Ascending aorta (tissue), 2 donors: ENCODE measurements at regions not wholly inside any gene's neighbourhood (a gene's known extent, or its start where the extent isn't known, plus 50 kb on each side); places are given as distances from the start of the nearest gene placed in this dataset.
"Not testable (repeated sequence)": the region's sequence is repeated elsewhere in the genome, so short reads cannot be mapped to it uniquely, and the experiment has no call there.

Experiments
- DNase-seq, 2 donors: peaks; one replicate each; pipeline ENCODE4 v3.0.0-alpha.2; 2019; ENCODE audit warnings: low spot score in 2 of 2
- H3K27ac ChIP-seq, 2 donors: fragments of 200-600 bp; sonication (generic); one replicate each; pipeline ENCODE4 v1.5.1; 2016 to 2017; ENCODE audit warnings: mild to moderate bottlenecking in 1 of 2
- H3K27me3 ChIP-seq: fragments of 200-600 bp; sonication (generic); one replicate; pipeline ENCODE4 v1.5.1; 2017
- H3K36me3 ChIP-seq, 2 donors: fragments of 200-600 bp; sonication (generic); one replicate each; pipeline ENCODE4 v1.5.1; 2016
- H3K4me1 ChIP-seq, 2 donors: fragments of 200-600 bp; sonication (generic); one replicate each; pipeline ENCODE4 v1.5.1; 2016 to 2017; ENCODE audit warnings: mild to moderate bottlenecking in 1 of 2
- H3K4me3 ChIP-seq, 2 donors: fragments of 200-600 bp; sonication (generic); one replicate each; pipeline ENCODE4 v1.5.1; 2016 to 2017; ENCODE audit warnings: mild to moderate bottlenecking in 1 of 2
- H3K9me3 ChIP-seq, 2 donors: fragments of 200-600 bp; sonication (generic); one replicate each; pipeline ENCODE4 v1.5.1; 2016
- intact Hi-C: fragments of 100-400 bp; cut with DNase I; formaldehyde crosslinking; loops from one replicate; pipeline ENCODE4 v1.15.1; 2023
- TF ChIP-seq, protein P1 (sequence below), 3 experiments: fragments of 200-600 bp in 2 of 3; fragments of 450-650 bp in 1 of 3; sonication (generic) in 2 of 3; IDR thresholded peaks; one replicate each; pipeline ENCODE4 v1.5.1; 2016 to 2019; ENCODE audit warnings: antibody characterized with exemption in 3 of 3, mild to moderate bottlenecking in 1 of 3, moderate library complexity in 1 of 3

DNA sequence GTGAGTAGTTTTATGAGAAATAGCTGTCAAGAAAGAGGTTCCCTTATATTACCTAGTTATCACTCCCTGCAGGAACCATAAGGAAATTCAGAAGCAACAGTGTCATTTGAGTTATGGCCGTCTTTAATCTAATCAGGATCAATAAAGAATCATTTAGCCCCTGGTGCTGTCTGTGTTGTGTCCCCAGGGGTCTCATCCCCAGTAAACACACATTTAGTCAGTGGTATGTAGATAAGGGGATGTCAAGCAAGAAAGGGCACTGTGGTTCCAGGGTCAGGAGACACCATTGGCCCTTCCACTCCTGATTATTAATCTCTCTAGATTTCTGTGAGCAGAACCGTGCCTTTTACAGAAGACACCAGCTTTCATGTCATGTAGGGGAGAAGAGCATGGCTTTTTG is 158.0 kb upstream of the SEMA6A start:
- DNase-seq: no peak
- Histone ChIP-seq H3K4me3 (no peak overlapping the region), H3K9me3 (no peaks in the 10 kb centered on the region), H3K36me3 (no peaks in the 10 kb centered on the region), H3K4me1 (peaks cover 0 to 5% of the 10 kb centered on the region in 2 donors), H3K27me3 (no peaks in the 10 kb centered on the region), H3K27ac (no peak overlapping the region)
- TF ChIP-seq, protein P1, sequence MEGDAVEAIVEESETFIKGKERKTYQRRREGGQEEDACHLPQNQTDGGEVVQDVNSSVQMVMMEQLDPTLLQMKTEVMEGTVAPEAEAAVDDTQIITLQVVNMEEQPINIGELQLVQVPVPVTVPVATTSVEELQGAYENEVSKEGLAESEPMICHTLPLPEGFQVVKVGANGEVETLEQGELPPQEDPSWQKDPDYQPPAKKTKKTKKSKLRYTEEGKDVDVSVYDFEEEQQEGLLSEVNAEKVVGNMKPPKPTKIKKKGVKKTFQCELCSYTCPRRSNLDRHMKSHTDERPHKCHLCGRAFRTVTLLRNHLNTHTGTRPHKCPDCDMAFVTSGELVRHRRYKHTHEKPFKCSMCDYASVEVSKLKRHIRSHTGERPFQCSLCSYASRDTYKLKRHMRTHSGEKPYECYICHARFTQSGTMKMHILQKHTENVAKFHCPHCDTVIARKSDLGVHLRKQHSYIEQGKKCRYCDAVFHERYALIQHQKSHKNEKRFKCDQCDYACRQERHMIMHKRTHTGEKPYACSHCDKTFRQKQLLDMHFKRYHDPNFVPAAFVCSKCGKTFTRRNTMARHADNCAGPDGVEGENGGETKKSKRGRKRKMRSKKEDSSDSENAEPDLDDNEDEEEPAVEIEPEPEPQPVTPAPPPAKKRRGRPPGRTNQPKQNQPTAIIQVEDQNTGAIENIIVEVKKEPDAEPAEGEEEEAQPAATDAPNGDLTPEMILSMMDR (IDR thresholded peaks at IDR 0.05): no peak
- intact Hi-C loops: no loop called here

DNA sequence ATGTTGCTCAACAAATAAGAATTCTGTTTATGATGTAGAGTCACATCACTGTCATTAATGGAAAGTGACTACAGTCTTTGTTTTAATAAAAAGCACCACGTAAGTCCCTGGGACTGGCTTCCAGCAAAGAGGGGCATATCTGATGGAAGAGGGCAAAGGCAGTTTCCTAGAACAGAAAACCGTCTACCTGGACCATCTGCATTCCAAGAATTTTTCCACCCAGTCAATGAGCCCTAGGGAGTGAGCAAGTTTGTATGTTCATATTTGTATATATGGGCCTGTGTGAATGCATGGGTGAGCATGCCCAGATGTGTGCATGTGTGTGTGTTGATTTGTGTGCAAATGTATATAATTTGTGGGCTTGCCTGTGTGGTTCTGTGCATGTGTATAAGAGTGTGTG is 156.8 kb upstream of the SEMA6A start:
- Histone ChIP-seq H3K27me3 (no peaks in the 10 kb centered on the region), H3K9me3 (no peaks in the 10 kb centered on the region), H3K4me3 (no peak overlapping the region), H3K27ac (no peak overlapping the region), H3K36me3 (no peaks in the 10 kb centered on the region), H3K4me1 (peaks cover 0 to 5% of the 10 kb centered on the region in 2 donors)
- intact Hi-C loops: no loop called here
- no peak for DNase-seq
- TF ChIP-seq, protein P1 (IDR thresholded peaks at IDR 0.05): no peak

DNA sequence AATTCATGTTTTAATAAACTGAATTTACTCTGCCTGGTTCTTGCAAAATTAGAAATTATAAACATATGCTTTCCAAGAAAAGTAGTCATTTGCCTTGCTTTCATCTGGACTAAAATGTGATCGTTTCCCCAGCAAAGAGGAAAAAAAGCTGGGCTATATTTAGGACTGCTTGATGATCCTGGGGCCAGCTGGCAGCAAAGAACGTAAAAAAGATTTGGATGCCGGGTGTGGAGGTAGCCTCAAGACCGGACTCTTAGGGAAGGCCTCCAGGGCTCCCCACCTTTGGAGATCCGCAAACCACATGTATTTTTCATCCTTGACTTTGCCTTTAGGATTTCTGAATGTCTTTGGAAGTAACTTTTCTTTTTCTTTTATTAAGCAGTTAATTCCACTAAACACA is 156.1 kb upstream of the SEMA6A start:
- TF ChIP-seq, protein P1 (IDR thresholded peaks at IDR 0.05): no peak
- intact Hi-C loops: no loop called here

DNA sequence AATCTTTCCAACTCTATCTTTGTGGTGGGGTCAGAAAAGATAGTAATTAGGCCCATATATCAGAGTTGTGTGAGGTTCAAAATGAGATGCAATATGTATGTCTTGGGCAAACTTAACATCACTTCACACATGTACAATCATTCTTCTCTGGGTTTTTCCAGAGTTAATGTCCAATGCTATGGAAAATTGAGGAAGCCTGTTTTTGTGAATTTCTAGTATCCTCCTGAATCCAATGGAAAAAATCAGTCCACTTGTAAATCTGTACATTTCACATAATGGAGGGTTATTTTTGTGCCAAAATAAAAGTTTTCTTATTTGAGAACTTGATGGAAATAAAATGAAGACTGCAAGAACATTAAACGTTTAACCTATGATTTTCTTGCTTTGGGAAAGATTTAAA is 155.6 kb upstream of the SEMA6A start:
- TF ChIP-seq, protein P1 (IDR thresholded peaks at IDR 0.05): no peak
- intact Hi-C loops: no loop called here
- Histone ChIP-seq H3K4me1 (peaks cover 0 to 5% of the 10 kb centered on the region in 2 donors), H3K9me3 (no peaks in the 10 kb centered on the region), H3K27me3 (no peaks in the 10 kb centered on the region), H3K36me3 (no peaks in the 10 kb centered on the region), H3K4me3 (no peak overlapping the region), H3K27ac (no peak overlapping the region)
- DNase-seq: no peak

More for the DNA sequence above, 156.1 kb upstream of the SEMA6A start:
- Histone ChIP-seq H3K36me3 (no peaks in the 10 kb centered on the region), H3K4me3 (no peak overlapping the region), H3K9me3 (no peaks in the 10 kb centered on the region), H3K27me3 (no peaks in the 10 kb centered on the region), H3K4me1 (peaks cover 0 to 5% of the 10 kb centered on the region in 2 donors), H3K27ac (no peak overlapping the region)
- no peak for DNase-seq

DNA sequence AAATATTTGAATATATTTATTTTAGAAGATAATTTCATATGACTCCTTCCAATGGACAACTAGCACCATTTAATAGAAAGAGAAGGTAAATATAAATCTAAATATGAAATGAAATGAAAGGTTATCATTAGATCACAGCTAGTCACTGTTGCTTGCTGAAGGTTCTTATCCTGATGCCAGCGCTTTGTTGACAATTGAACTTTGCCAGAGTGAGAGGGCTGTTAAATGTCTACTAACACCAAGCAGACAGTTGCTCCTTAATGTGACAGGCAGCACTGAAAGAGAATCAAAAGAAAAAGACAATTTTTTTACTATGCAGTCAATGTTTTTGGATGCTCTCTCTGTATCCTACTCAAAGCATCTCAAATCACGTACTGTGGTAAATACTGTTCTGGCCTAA is 152.6 kb upstream of the SEMA6A start:
- no peak for DNase-seq
- TF ChIP-seq, protein P1 (IDR thresholded peaks at IDR 0.05): no peak
- Histone ChIP-seq H3K4me3 (no peak overlapping the region), H3K9me3 (no peaks in the 10 kb centered on the region), H3K4me1 (no peaks in the 10 kb centered on the region), H3K36me3 (no peaks in the 10 kb centered on the region), H3K27ac (no peak overlapping the region), H3K27me3 (no peaks in the 10 kb centered on the region)
- intact Hi-C loops: no loop called here

DNA sequence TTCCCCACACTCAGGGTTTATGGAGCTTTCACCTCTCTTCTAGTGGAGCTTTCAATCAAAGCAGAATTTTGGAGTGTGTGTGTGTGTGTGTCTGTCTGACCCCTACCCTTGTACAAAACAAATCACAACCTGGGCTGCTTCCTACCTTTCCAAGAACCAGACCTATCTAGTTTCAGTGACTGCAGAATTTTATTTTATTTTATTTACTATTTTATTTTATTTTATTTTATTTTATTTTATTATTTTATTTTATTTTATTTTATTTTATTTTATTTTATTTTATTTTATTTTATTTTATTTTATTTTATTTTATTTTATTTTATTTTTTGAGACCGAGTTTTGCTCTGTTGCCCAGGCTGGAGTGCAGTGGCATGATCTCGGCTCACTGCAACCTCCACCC is 151.6 kb upstream of the SEMA6A start:
- DNase-seq, H3K27me3 ChIP-seq, intact Hi-C loops, H3K4me1 ChIP-seq, H3K36me3 ChIP-seq, H3K27ac ChIP-seq, H3K9me3 ChIP-seq, H3K4me3 ChIP-seq: not testable (repeated sequence)
